HepG2 (cell line): ENCODE measurements at regions not wholly inside any gene's neighbourhood (a gene's known extent, or its start where the extent isn't known, plus 50 kb on each side); places are given as distances from the start of the nearest gene placed in this dataset.
A peak's percentile ranks its signal among the peaks of the same experiment; 100 is the strongest.

Experiments
- ATAC-seq: fragments of 200-7000 bp; cut with Tn5 transposase; 3 replicates; pipeline ENCODE4 v1.9.1; 2020; ENCODE audit warnings: mild to moderate bottlenecking, moderate library complexity
- BruUV-seq: library from RNA; stranded (reverse); fragments of 400-500 nt; replicated peaks from 2 replicates; lab custom pipeline; 2021; lab: Mats Ljungman, UMichigan
- CTCF ChIA-PET: fragments of 300-600 bp; formaldehyde crosslinking; extraction: SDS; loops from one replicate; lab custom pipeline; 2021; ENCODE audit warnings: low total read pairs, inconsistent platforms, low intra/inter-chr PET ratio; lab: Yijun Ruan, JAX
- POLR2A ChIA-PET: fragments of 350-600 bp; sonication (Branson Sonifier 250); formaldehyde crosslinking; loops from one replicate; lab custom pipeline; 2020; ENCODE audit warnings: antibody characterized with exemption, inconsistent platforms; lab: Yijun Ruan, JAX
- DNase-seq: peaks from one replicate; pipeline ENCODE4 v3.0.0-alpha.2; 2015; ENCODE audit warnings: low spot score
- FAIRE-seq: peaks from 3 replicates; lab custom pipeline; 2011; peaks lifted over from hg19 to GRCh38; lab: Jason Lieb, UNC
- H2AFZ ChIP-seq: one replicate; pipeline ENCODE4 v1.6.1; 2011; ENCODE audit warnings: low read length, inconsistent platforms
- H3K27ac ChIP-seq: fragments of 300-600 bp; 3 replicates; pipeline ENCODE4 v1.8.0; 2011; ENCODE audit warnings: mixed run types, mild to moderate bottlenecking, mixed read lengths, low read length, inconsistent platforms; ENCODE audit not compliant: insufficient read depth; ENCODE audit errors: extremely low read length
- H3K27me3 ChIP-seq, 2 experiments: fragments of 200-600 bp in 1 of 2; 2 replicates in 1 of 2; 3 replicates in 1 of 2; pipeline versions ENCODE4 v1.6.0 to v1.8.0; 2011; ENCODE audit warnings: low read length in 2 of 2, mild to moderate bottlenecking in 2 of 2, moderate library complexity in 2 of 2, inconsistent platforms in 1 of 2; ENCODE audit not compliant: insufficient read depth in 2 of 2, control insufficient read depth in 1 of 2
- H3K36me3 ChIP-seq, 2 experiments: fragments of 200-600 bp in 1 of 2; replicated peaks in 1 of 2; 2 replicates in 1 of 2; 3 replicates in 1 of 2; pipeline versions ENCODE4 v1.5.1 to v1.8.0; 2011; ENCODE audit warnings: low read length in 2 of 2, inconsistent platforms in 1 of 2; ENCODE audit not compliant: insufficient read depth in 2 of 2, control insufficient read depth in 1 of 2
- H3K4me1 ChIP-seq: 2 replicates; pipeline ENCODE4 v1.5.1; 2012; ENCODE audit warnings: low read length, inconsistent platforms; ENCODE audit not compliant: insufficient read depth
- H3K4me2 ChIP-seq: 2 replicates; pipeline ENCODE4 v1.6.0; 2011; ENCODE audit warnings: low read depth, low read length, inconsistent platforms
- H3K4me3 ChIP-seq, 3 experiments: fragments of 200-600 bp in 1 of 3; sonication (generic), shearing (Covaris generic) in 1 of 3; replicated peaks in 1 of 3; 2 replicates each; pipeline ENCODE4 v1.5.1; 2011 to 2016; ENCODE audit warnings: low read length in 3 of 3, inconsistent platforms in 2 of 3, low read depth in 2 of 3, mild to moderate bottlenecking in 2 of 3, control low read depth in 1 of 3, mixed read lengths in 1 of 3; ENCODE audit not compliant: insufficient read depth in 1 of 3
- H3K79me2 ChIP-seq: one replicate; pipeline ENCODE4 v1.6.1; 2011; ENCODE audit warnings: low read length, inconsistent platforms; ENCODE audit not compliant: insufficient read depth
- H3K9ac ChIP-seq: 2 replicates; pipeline ENCODE4 v1.6.0; 2011; ENCODE audit warnings: mild to moderate bottlenecking, low read depth, low read length, inconsistent platforms; ENCODE audit not compliant: insufficient read depth
- H3K9me3 ChIP-seq: 2 replicates; pipeline ENCODE4 v1.5.1; 2012; ENCODE audit warnings: mild to moderate bottlenecking, low read length
- H4K20me1 ChIP-seq: 2 replicates; pipeline ENCODE4 v1.6.0; 2011; ENCODE audit warnings: inconsistent platforms, mild to moderate bottlenecking, low read length, moderate library complexity; ENCODE audit not compliant: insufficient read depth
- CBX2 ChIP-seq, 2 experiments: fragments of 200-600 bp in 1 of 2; sonication (generic); formaldehyde crosslinking in 1 of 2; IDR thresholded peaks; 2 replicates each; pipeline versions ENCODE4 v1.7.0 to v1.8.1; 2018 to 2022; ENCODE audit warnings: low read depth in 2 of 2, low read length in 1 of 2, mild to moderate bottlenecking in 1 of 2, missing genetic modification reagents in 1 of 2
- MAFF ChIP-seq: IDR thresholded peaks from 2 replicates; pipeline ENCODE4 v1.6.1; 2011; ENCODE audit warnings: low read depth, low read length, improper control_type of control experiment
- MAFK ChIP-seq, 2 experiments: IDR thresholded peaks in 1 of 2; conservative IDR thresholded peaks in 1 of 2; 2 replicates each; pipeline ENCODE4 v1.6.1; 2011; ENCODE audit warnings: improper control_type of control experiment in 2 of 2, low read length in 2 of 2
- NFAT5 ChIP-seq: sonication (generic); formaldehyde crosslinking; IDR thresholded peaks from 2 replicates; pipeline ENCODE4 v1.4.0; 2020; ENCODE audit warnings: missing genetic modification reagents
- ZBTB44 ChIP-seq: sonication (generic); formaldehyde crosslinking; IDR thresholded peaks from 2 replicates; pipeline ENCODE4 v1.4.0; 2020; ENCODE audit warnings: missing genetic modification reagents
- ZFY ChIP-seq: sonication (generic); formaldehyde crosslinking; IDR thresholded peaks from 2 replicates; pipeline ENCODE4 v1.4.0; 2020; ENCODE audit warnings: missing genetic modification reagents
- ZNF343 ChIP-seq: sonication (generic); formaldehyde crosslinking; IDR thresholded peaks from 2 replicates; pipeline ENCODE4 v1.4.0; 2020; ENCODE audit warnings: mild to moderate bottlenecking, missing genetic modification reagents
- ZNF564 ChIP-seq: sonication (generic); formaldehyde crosslinking; IDR thresholded peaks from 2 replicates; pipeline ENCODE4 v1.8.1; 2023; ENCODE audit warnings: mild to moderate bottlenecking, missing genetic modification reagents
- ZNF589 ChIP-seq: sonication (generic); formaldehyde crosslinking; conservative IDR thresholded peaks from 2 replicates; pipeline ENCODE4 v1.8.0; 2022; ENCODE audit warnings: mild to moderate bottlenecking, moderate library complexity, missing genetic modification reagents
- ZNF724P ChIP-seq: sonication (generic); formaldehyde crosslinking; IDR thresholded peaks from 2 replicates; pipeline ENCODE4 v1.8.0; 2022; ENCODE audit warnings: missing genetic modification reagents, borderline replicate concordance
- WGBS: methylation state at CpG from one replicate; pipeline ENCODE4 v1.1.6; 2017; ENCODE audit warnings: low lambda C conversion rate; 5-methylcytosine and 5-hydroxymethylcytosine counted together
- in situ Hi-C: cut with HindIII; loops from 2 replicates; pipeline ENCODE4 v1.10.0; 2017; ENCODE audit warnings: low pct_unique_long_range_greater_than_20kb; ENCODE audit not compliant: extremely low pct_ligation_motif_present
- intact Hi-C: fragments of 100-400 bp; cut with micrococcal nuclease; formaldehyde crosslinking; loops from one replicate; pipeline ENCODE4 v1.10.0; 2022; ENCODE audit not compliant: unreplicated experiment
- TF ChIP-seq, protein P1 (sequence below): sonication (generic); formaldehyde crosslinking; IDR thresholded peaks from 2 replicates; pipeline ENCODE4 v1.4.0; 2020; ENCODE audit warnings: mild to moderate bottlenecking, missing genetic modification reagents, borderline replicate concordance

GRCh38 chr2:175560521-175561169, 379.1 kb upstream of the ATP5MC3 start (continued):
- TF ChIP-seq NFAT5 (CRISPR knock-in tag), result no peak
- no peak for TF ChIP-seq ZNF589 (CRISPR knock-in tag)
- no peak for TF ChIP-seq ZFY
- no peak for TF ChIP-seq ZNF343 (CRISPR knock-in tag)
- no peak for TF ChIP-seq ZBTB44 (CRISPR knock-in tag)

DNA sequence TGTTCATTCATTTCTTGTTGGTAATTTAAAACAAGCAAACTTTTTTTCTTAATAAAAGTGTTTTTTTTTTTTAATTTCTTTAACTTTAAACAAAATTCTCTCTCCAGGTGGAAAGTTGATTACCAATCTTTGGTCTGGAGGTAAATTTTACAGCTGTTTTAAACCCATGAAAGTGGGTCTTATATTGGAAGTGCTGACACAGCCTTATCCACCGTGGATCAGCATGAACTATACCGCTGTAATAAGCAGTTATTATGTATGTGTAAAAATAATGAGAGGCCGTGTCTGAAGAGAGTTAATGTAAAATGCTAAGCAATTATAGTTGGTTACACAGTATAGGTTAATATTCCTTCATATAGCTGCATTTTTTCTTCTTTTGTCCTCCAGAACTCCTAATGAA, 378.1 kb upstream of the ATP5MC3 start:
- Histone ChIP-seq H3K79me2 (no peaks in the 10 kb centered on the region), H3K4me2 (no peak overlapping the region), H4K20me1 (no peaks in the 10 kb centered on the region), H3K4me3 (no peak overlapping the region), H3K9ac (no peak overlapping the region), H3K4me1 (no peaks in the 10 kb centered on the region), H2AFZ (no peak overlapping the region), H3K27me3 (peaks cover 0 to 26% of the 10 kb centered on the region in 2 experiments; a peak in 4 of 5 replicates), H3K9me3 (no peaks in the 10 kb centered on the region), H3K27ac (no peak overlapping the region), H3K36me3 (no peaks in the 10 kb centered on the region)
- no peak for DNase-seq
- in situ Hi-C loops, result no loop called here
- POLR2A ChIA-PET, result no interaction called here
- BruUV-seq, result no TSS peak
- 24% methylated on average over 3 of the region's 3 CpGs for WGBS
- ATAC-seq, result no peak
- intact Hi-C loops, result no loop called here
- TF ChIP-seq MAFK (conservative IDR thresholded peaks at IDR 0.05 in 1 of 2, IDR thresholded peaks at IDR 0.05 in 1 of 2; ENCODE audit: low read length in 2 of 2) (peak; percentile 57 to 88), CBX2 (IDR thresholded peaks at IDR 0.05; ENCODE audit: low read depth, low read length) (0 out of 2 replicates have a peak, but pooled peaks have one; percentile 47), CBX2 (CRISPR knock-in tag; IDR thresholded peaks at IDR 0.05; ENCODE audit: low read depth) (no peak), MAFF (peak; percentile 71; the same call in 1 of the 2 replicates), ZNF564 (CRISPR knock-in tag) (no peak), ZNF724P (CRISPR knock-in tag) (no peak)
- TF ChIP-seq, protein P1, sequence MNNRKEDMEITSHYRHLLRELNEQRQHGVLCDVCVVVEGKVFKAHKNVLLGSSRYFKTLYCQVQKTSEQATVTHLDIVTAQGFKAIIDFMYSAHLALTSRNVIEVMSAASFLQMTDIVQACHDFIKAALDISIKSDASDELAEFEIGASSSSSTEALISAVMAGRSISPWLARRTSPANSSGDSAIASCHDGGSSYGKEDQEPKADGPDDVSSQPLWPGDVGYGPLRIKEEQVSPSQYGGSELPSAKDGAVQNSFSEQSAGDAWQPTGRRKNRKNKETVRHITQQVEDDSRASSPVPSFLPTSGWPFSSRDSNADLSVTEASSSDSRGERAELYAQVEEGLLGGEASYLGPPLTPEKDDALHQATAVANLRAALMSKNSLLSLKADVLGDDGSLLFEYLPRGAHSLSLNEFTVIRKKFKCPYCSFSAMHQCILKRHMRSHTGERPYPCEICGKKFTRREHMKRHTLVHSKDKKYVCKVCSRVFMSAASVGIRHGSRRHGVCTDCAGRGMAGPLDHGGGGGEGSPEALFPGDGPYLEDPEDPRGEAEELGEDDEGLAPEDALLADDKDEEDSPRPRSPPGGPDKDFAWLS (CRISPR knock-in tag), result no peak
- CTCF ChIA-PET, result no interaction called here
- FAIRE-seq, result no peak
